OCI-LY7 (cell line): ENCODE measurements at regions not wholly inside any gene's neighbourhood (a gene's known extent, or its start where the extent isn't known, plus 50 kb on each side); places are given as distances from the start of the nearest gene placed in this dataset.

Source experiments
- BruUV-seq: library from RNA; stranded (reverse); fragments of 400-500 nt; replicated peaks from 2 replicates; lab custom pipeline; 2021; lab: Mats Ljungman, UMichigan
- CTCF ChIA-PET: fragments of 300-600 bp; sonication (Branson Sonifier 250); formaldehyde crosslinking; loops from one replicate; lab custom pipeline; 2022; ENCODE audit warnings: antibody characterized with exemption; ENCODE audit not compliant: unreplicated experiment; lab: Charles Lee
- POLR2A ChIA-PET: fragments of 300-600 bp; sonication (Branson Sonifier 250); formaldehyde crosslinking; loops from one replicate; lab custom pipeline; 2022; ENCODE audit warnings: antibody characterized with exemption; lab: Charles Lee
- DNase-seq: peaks from one replicate; pipeline ENCODE4 v3.0.0-alpha.2; 2015; ENCODE audit warnings: low spot score
- H2AFZ ChIP-seq: fragments of 200-600 bp; sonication (generic), shearing (Covaris generic); 2 replicates; pipeline ENCODE4 v1.6.1; 2014; ENCODE audit warnings: mild to moderate bottlenecking, antibody characterized with exemption, low read length, moderate library complexity
- H3K27ac ChIP-seq: fragments of 200-600 bp; sonication (generic); 2 replicates; pipeline ENCODE4 v1.5.1; 2014; ENCODE audit warnings: mixed run types, low read depth, mild to moderate bottlenecking, moderate library complexity, low read length, inconsistent platforms; ENCODE audit not compliant: poor library complexity, severe bottlenecking
- H3K36me3 ChIP-seq: fragments of 200-600 bp; sonication (generic); 2 replicates; pipeline ENCODE4 v1.6.1; 2014; ENCODE audit warnings: mild to moderate bottlenecking, antibody characterized with exemption, low read length, moderate library complexity, mixed read lengths; ENCODE audit not compliant: insufficient read depth
- H3K4me1 ChIP-seq: fragments of 200-600 bp; sonication (generic); 2 replicates; pipeline ENCODE4 v1.5.1; 2014; ENCODE audit warnings: mild to moderate bottlenecking, low read length; ENCODE audit not compliant: insufficient read depth, poor library complexity, severe bottlenecking
- H3K4me2 ChIP-seq: fragments of 200-600 bp; sonication (generic); 2 replicates; pipeline ENCODE4 v1.6.1; 2014; ENCODE audit warnings: mild to moderate bottlenecking, low read length
- H3K4me3 ChIP-seq: fragments of 200-600 bp; sonication (generic); 2 replicates; pipeline ENCODE4 v1.5.1; 2014; ENCODE audit warnings: mild to moderate bottlenecking, low read depth, low read length; ENCODE audit not compliant: poor library complexity, severe bottlenecking
- H3K79me2 ChIP-seq: fragments of 200-600 bp; sonication (generic); 2 replicates; pipeline ENCODE4 v1.6.1; 2016; ENCODE audit warnings: low read depth, mild to moderate bottlenecking, low read length, moderate library complexity, mixed read lengths; ENCODE audit not compliant: insufficient read depth
- H3K9me2 ChIP-seq: fragments of 200-600 bp; sonication (generic); 2 replicates; pipeline ENCODE4 v1.6.1; 2016; ENCODE audit warnings: mild to moderate bottlenecking, low read length, mixed read lengths; ENCODE audit not compliant: insufficient read depth
- H3K9me3 ChIP-seq: fragments of 200-600 bp; sonication (generic); 2 replicates; pipeline ENCODE4 v1.6.1; 2014; ENCODE audit warnings: mild to moderate bottlenecking, mixed run types, low read length, mixed read lengths
- H4K20me1 ChIP-seq: fragments of 200-600 bp; sonication (generic); 2 replicates; pipeline ENCODE4 v1.6.1; 2014; ENCODE audit warnings: mild to moderate bottlenecking, antibody characterized with exemption, low read length, moderate library complexity, mixed read lengths; ENCODE audit not compliant: insufficient read depth
- EZH2phosphoT487 ChIP-seq: fragments of 200-600 bp; sonication (generic); IDR thresholded peaks from 2 replicates; pipeline ENCODE4 v1.6.1; 2018; ENCODE audit warnings: low read depth, borderline replicate concordance, mild to moderate bottlenecking, mixed run types, antibody characterized with exemption, low read length, moderate library complexity, mixed read lengths
- intact Hi-C: fragments of 100-400 bp; cut with micrococcal nuclease; formaldehyde crosslinking; loops from one replicate; pipeline ENCODE4 v1.10.0; 2022; ENCODE audit not compliant: unreplicated experiment
- TF ChIP-seq, protein P1 (sequence below): fragments of 200-600 bp; sonication (generic); conservative IDR thresholded peaks from 2 replicates; pipeline ENCODE4 v1.5.1; 2014; ENCODE audit warnings: mild to moderate bottlenecking, antibody characterized with exemption, low read length, moderate library complexity, mixed read lengths

DNA sequence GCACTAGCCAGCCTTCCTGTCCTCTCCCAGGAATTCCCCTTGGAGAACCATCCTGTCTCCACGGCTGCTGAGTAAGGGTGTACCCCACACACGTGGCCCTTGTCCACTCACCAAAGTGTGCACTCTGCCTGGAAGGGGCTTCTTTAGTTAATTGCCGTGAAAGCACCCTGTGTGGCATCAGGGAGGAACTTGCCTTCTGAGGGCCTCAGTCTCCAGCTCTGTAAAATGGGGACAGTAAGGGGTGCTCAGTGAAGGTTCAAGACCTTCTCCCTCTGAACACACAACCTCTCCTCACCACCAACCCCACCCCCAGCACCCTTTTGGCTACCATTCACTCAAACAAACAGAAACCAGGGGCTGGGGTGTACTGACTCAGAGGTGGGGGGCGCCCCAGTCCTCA, 59.1 kb upstream of the LHX1 start:
- TF ChIP-seq, protein P1, sequence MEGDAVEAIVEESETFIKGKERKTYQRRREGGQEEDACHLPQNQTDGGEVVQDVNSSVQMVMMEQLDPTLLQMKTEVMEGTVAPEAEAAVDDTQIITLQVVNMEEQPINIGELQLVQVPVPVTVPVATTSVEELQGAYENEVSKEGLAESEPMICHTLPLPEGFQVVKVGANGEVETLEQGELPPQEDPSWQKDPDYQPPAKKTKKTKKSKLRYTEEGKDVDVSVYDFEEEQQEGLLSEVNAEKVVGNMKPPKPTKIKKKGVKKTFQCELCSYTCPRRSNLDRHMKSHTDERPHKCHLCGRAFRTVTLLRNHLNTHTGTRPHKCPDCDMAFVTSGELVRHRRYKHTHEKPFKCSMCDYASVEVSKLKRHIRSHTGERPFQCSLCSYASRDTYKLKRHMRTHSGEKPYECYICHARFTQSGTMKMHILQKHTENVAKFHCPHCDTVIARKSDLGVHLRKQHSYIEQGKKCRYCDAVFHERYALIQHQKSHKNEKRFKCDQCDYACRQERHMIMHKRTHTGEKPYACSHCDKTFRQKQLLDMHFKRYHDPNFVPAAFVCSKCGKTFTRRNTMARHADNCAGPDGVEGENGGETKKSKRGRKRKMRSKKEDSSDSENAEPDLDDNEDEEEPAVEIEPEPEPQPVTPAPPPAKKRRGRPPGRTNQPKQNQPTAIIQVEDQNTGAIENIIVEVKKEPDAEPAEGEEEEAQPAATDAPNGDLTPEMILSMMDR, result no peak
- TF ChIP-seq EZH2phosphoT487, result no peak
- H3K9me2 ChIP-seq, result no peaks in the 10 kb centered on the region
- H3K27ac ChIP-seq, result no peak overlapping the region
- H4K20me1 ChIP-seq, result no peaks in the 10 kb centered on the region
- no peak overlapping the region for H2AFZ ChIP-seq
- no peaks in the 10 kb centered on the region for H3K4me1 ChIP-seq
- no peaks in the 10 kb centered on the region for H3K9me3 ChIP-seq
- ChIA-PET CTCF (no interaction called here), POLR2A (no interaction called here)
- no peaks in the 10 kb centered on the region for H3K79me2 ChIP-seq
- H3K36me3 ChIP-seq, result no peaks in the 10 kb centered on the region
- no TSS peak for BruUV-seq
- intact Hi-C loops, result no loop called here
- DNase-seq, result no peak
- no peak overlapping the region for H3K4me2 ChIP-seq
- H3K4me3 ChIP-seq, result no peak overlapping the region

- no peak overlapping the region for H2AFZ ChIP-seq
- no peak overlapping the region for H3K4me2 ChIP-seq
- H3K9me3 ChIP-seq, result no peaks in the 10 kb centered on the region
- BruUV-seq, result no TSS peak
- H4K20me1 ChIP-seq, result no peaks in the 10 kb centered on the region
- no peaks in the 10 kb centered on the region for H3K9me2 ChIP-seq
- H3K4me3 ChIP-seq, result no peak overlapping the region
- H3K36me3 ChIP-seq, result no peaks in the 10 kb centered on the region
- intact Hi-C loops, result no loop called here
- H3K4me1 ChIP-seq, result no peaks in the 10 kb centered on the region
- ChIA-PET CTCF (no interaction called here), POLR2A (no interaction called here)
- TF ChIP-seq, protein P1, result no peak
- TF ChIP-seq EZH2phosphoT487, result no peak
- H3K79me2 ChIP-seq, result no peaks in the 10 kb centered on the region
- no peak for DNase-seq
- no peak overlapping the region for H3K27ac ChIP-seq
Measured at GRCh38 chr17:36879027-36879426, 58.2 kb upstream of the LHX1 start.

GRCh38 chr17:36879624-36880131, 57.6 kb upstream of the LHX1 start:
- intact Hi-C loops, result no loop called here
- no peaks in the 10 kb centered on the region for H3K9me2 ChIP-seq
- H3K4me2 ChIP-seq, result no peak overlapping the region

More at GRCh38 chr17:36879624-36880131, 57.6 kb upstream of the LHX1 start:
- H3K9me3 ChIP-seq, result no peaks in the 10 kb centered on the region
- ChIA-PET POLR2A (interaction anchor here (0.6 kb wide), 1 partner anchor 210 kb away, joined by 3 read pairs; no protein-coding TSS in a partner anchor), CTCF (no interaction called here)
- H3K27ac ChIP-seq, result no peak overlapping the region
- no peaks in the 10 kb centered on the region for H3K36me3 ChIP-seq
- no peaks in the 10 kb centered on the region for H3K4me1 ChIP-seq
- no peak overlapping the region for H2AFZ ChIP-seq
- H3K79me2 ChIP-seq, result no peaks in the 10 kb centered on the region
- no peak for DNase-seq
- TF ChIP-seq EZH2phosphoT487, result no peak
- TF ChIP-seq, protein P1, result no peak
- H4K20me1 ChIP-seq, result no peaks in the 10 kb centered on the region
- BruUV-seq, result no TSS peak
- H3K4me3 ChIP-seq, result no peak overlapping the region
